A549 (cell line): ENCODE measurements at regions not wholly inside any gene's neighbourhood (a gene's known extent, or its start where the extent isn't known, plus 50 kb on each side); places are given as distances from the start of the nearest gene placed in this dataset.

Source experiments
- CBX8 ChIP-seq: fragments of 200-600 bp; sonication (generic); IDR thresholded peaks from 2 replicates; pipeline ENCODE4 v1.6.1; 2016
- CTCF ChIP-seq: fragments of >200 bp; sonication (Bioruptor Twin); formaldehyde crosslinking; IDR thresholded peaks from 3 replicates; pipeline ENCODE4 v1.5.1; 2016
- ELK1 ChIP-seq: fragments of 150-350 bp; IDR thresholded peaks from 2 replicates; pipeline ENCODE4 v1.6.1; 2014; ENCODE audit warnings: low read depth, mild to moderate bottlenecking, low read length
- TF ChIP-seq, protein P1 (sequence below): IDR thresholded peaks from 2 replicates; pipeline ENCODE4 v1.6.1; 2012

DNA sequence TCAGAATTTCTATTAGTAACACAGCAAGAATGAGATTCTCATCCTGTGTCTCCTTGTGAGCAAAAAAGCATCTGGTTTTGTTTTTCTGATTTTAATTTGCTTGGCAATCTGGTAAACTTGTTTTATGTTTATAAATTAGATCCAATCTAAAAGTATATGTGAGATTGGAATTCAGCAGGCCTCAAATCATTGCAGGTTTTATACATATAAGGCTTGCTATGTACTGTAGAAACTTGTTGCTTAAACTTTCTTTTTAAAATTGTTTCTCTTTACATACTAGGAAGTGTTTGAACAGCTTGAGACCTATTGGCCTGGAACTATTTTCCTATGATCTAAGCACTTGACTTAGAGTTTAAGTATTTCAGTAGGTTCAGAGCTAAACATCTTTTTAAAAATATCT lies 1037.8 kb downstream of the NR2F1-AS1 start:
- TF ChIP-seq CTCF (no peak), CBX8 (no peak), ELK1 (no peak)
- TF ChIP-seq, protein P1, sequence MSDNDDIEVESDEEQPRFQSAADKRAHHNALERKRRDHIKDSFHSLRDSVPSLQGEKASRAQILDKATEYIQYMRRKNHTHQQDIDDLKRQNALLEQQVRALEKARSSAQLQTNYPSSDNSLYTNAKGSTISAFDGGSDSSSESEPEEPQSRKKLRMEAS, result no peak
